ENCODE measurements at regions not wholly inside any gene's neighbourhood (a gene's known extent, or its start where the extent isn't known, plus 50 kb on each side); places are given as distances from the start of the nearest gene placed in this dataset.
"Not testable (repeated sequence)": the region's sequence is repeated elsewhere in the genome, so short reads cannot be mapped to it uniquely, and the experiment has no call there.

DNA sequence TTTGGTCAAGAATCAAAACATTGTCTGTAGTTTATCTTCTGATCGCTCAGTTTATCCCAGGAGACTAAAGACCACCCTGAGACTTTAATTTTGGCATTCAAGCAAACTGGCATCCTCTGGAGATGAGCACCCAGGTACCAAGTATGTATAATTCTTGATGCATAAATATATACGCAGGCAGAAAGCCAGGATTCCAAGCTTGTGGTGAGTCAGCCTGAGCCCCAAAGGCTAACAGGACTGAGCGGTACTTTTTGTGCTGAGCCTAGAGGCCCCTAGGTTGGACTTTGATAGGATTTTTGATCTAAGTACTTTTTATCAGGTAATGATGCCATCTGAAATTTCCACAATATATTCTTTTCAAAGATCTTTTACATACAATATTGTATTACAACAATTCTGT is 301.3 kb downstream of the TFAP2B start:
- peaks cover 6% of the 10 kb centered on the region; the same call in 1 of the 2 replicates for H3K4me1 ChIP-seq
- no peak overlapping the region for H3K4me2 ChIP-seq
- no peaks in the 10 kb centered on the region for H4K20me1 ChIP-seq
- no peak overlapping the region for H3K9ac ChIP-seq
- H3K4me3 ChIP-seq, result no peak overlapping the region
- H3K27ac ChIP-seq, result no peak overlapping the region
- peaks cover 6% of the 10 kb centered on the region; the same call in 1 of the 2 replicates for H3K9me3 ChIP-seq
- no peak for TF ChIP-seq Cebpa-rat (IDR thresholded peaks at IDR 0.05)
- H3K27me3 ChIP-seq, result no peaks in the 10 kb centered on the region
- H3K36me3 ChIP-seq, result no peaks in the 10 kb centered on the region

DNA sequence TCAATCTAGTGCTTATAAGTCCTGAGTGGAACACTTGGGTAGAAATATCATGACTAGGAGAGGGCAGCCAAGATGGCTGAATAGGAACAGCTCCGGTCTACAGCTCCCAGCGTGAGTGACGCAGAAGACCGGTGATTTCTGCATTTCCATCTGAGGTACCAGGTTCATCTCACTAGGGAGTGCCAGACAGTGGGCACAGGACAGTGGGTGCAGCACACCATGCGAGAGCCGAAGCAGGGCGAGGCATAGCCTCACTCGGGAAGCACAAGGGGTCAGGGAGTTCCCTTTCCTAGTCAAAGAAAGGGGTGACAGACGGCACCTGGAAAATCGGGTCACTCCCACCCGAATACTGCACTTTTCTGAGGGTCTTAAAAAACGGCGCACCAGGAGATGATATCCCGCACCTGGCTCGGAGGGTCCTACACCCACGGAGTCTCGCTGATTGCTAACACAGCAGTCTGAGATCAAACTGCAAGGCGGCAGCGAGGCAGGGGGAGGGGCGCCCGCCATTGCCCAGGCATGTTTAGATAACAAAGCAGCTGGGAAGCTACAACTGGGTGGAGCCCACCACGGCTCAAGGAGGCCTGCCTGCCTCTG is 302.8 kb downstream of the TFAP2B start:
- H3K9me3 ChIP-seq, H3K9ac ChIP-seq, H4K20me1 ChIP-seq, H3K4me1 ChIP-seq, H3K27me3 ChIP-seq, H3K36me3 ChIP-seq, H3K27ac ChIP-seq, H3K4me3 ChIP-seq, H3K4me2 ChIP-seq: not testable (repeated sequence)

DNA sequence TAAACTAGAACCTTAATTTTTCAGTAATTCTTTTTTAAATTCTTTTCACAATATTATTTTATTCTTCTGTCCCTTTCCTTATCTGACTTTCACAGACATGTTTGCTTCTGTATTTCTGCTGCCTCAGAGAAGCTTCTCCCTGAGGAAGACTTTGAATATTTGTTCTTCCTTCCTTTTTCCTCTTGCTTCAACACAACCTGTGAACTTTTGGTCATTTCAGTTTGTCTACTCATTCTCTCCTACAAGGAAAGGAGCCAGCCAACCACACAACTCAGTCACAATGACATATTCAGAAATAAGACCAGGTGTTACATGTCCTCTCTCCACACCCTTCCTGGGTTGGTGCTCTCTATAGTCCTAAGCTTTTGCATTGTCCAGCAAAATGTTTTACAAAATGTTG is 310.4 kb downstream of the TFAP2B start:
- Histone ChIP-seq H3K27ac (no peak overlapping the region), H3K4me1 (no peaks in the 10 kb centered on the region), H3K9me3 (no peaks in the 10 kb centered on the region), H3K9ac (no peak overlapping the region), H3K4me2 (no peak overlapping the region), H3K27me3 (no peaks in the 10 kb centered on the region), H3K4me3 (no peak overlapping the region), H3K36me3 (no peaks in the 10 kb centered on the region), H4K20me1 (no peaks in the 10 kb centered on the region)
- TF ChIP-seq Cebpa-rat (IDR thresholded peaks at IDR 0.05), result no peak

DNA sequence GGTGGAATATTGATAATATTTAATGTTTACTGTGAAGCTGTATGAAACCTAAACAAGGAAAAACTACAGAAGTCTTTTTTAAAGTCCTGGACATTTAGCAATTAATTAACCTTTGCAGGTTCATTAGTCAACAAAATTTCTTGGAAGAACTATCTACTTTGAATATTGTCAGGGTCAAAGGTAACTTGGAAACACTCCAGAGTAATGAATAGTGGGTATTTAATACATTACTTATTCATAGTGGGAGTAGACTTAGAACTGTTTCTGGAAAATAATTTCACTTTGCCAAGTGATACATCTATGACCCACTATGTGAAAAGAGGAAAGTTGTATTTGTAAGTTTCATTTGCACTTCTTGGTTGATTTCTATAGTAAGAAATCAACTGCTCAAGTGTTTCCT is 319.1 kb downstream of the TFAP2B start:
- H4K20me1 ChIP-seq, result no peaks in the 10 kb centered on the region
- peaks cover 10% of the 10 kb centered on the region; the same call in 1 of the 2 replicates for H3K4me1 ChIP-seq
- H3K9me3 ChIP-seq, result no peaks in the 10 kb centered on the region
- no peak overlapping the region for H3K4me3 ChIP-seq
- no peak overlapping the region for H3K27ac ChIP-seq
- no peak overlapping the region for H3K9ac ChIP-seq
- H3K36me3 ChIP-seq, result no peaks in the 10 kb centered on the region
- no peaks in the 10 kb centered on the region for H3K27me3 ChIP-seq
- no peak for TF ChIP-seq Cebpa-rat (IDR thresholded peaks at IDR 0.05)
- no peak overlapping the region for H3K4me2 ChIP-seq

DNA sequence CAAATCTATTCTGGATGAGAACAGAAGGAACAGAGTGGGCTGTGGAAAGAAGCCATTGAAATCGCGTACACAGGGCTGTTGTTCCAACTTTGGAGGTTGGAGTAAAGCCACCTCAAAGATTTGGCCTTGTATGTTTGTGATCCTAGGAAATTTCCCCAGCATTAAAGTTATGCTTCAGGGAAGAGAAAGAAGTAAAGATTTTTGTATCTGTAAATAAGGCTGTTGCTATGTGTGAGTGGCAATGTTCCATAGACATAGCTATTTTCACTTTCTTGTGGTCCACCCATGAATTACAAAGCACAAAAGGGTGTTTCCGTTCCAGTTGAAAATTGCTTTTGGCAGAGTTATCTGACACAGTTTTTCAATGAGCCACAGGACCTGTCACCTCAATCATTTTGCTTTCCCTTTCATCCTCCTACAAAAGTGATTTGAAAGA is 321.3 kb downstream of the TFAP2B start:
- H3K9ac ChIP-seq, result no peak overlapping the region
- H4K20me1 ChIP-seq, result no peaks in the 10 kb centered on the region
- H3K4me2 ChIP-seq, result no peak overlapping the region
- TF ChIP-seq Cebpa-rat (IDR thresholded peaks at IDR 0.05), result no peak
- H3K9me3 ChIP-seq, result no peaks in the 10 kb centered on the region
- H3K27ac ChIP-seq, result no peak overlapping the region
- no peaks in the 10 kb centered on the region for H3K27me3 ChIP-seq
- H3K36me3 ChIP-seq, result no peaks in the 10 kb centered on the region
- H3K4me1 ChIP-seq, result peaks cover 10% of the 10 kb centered on the region; the same call in 1 of the 2 replicates
- H3K4me3 ChIP-seq, result no peak overlapping the region

DNA sequence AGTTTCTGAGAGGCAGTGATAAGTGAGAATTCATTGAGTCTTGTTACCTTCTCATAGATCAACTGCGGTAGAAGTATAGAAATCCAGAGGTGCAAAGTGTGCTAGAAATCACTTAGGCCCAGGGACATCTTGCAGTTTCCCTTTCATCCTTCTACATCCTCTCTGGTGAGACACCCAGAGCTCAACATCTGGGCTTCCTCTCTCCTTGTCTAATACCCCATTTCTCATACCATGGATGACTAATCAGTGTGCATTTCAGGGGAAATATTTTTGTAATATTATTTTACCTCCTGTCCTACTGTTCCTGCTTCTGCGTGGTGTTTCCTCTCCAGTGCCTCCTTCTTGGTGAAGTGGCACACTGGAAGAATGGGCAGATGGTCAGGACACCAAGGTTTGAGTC is 322.4 kb downstream of the TFAP2B start:
- H3K27me3 ChIP-seq, result no peaks in the 10 kb centered on the region
- TF ChIP-seq Cebpa-rat (IDR thresholded peaks at IDR 0.05), result no peak
- H3K4me3 ChIP-seq, result no peak overlapping the region
- H3K4me2 ChIP-seq, result peak overlapping the region; percentile 22; the same call in 1 of the 2 replicates
- H3K4me1 ChIP-seq, result peaks cover 10% of the 10 kb centered on the region; the same call in 1 of the 2 replicates
- H3K9me3 ChIP-seq, result no peaks in the 10 kb centered on the region
- no peak overlapping the region for H3K27ac ChIP-seq
- no peak overlapping the region for H3K9ac ChIP-seq
- no peaks in the 10 kb centered on the region for H4K20me1 ChIP-seq
- no peaks in the 10 kb centered on the region for H3K36me3 ChIP-seq

DNA sequence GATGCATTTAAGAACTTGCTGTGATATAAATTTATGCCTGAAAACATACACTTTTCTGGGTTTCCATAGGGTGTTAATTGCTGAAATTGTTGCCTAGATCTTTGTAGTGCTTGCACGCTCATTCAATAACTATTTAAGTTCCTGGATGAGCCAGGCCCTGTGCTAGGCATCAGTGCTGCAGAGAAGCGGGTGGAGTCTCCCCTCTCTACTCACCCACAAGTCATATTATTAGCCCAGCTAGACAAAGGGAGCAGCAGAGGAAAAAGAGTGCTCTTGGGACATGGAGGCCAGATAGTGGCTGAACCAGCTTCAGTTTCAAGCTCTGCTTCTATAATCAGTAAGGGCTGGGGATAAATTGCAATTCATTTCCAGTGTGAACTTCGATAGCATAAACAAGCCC is 329.1 kb downstream of the TFAP2B start:
- Histone ChIP-seq H3K9me3 (peaks cover 6% of the 10 kb centered on the region; the same call in 1 of the 2 replicates), H3K27ac (no peak overlapping the region), H3K4me3 (no peak overlapping the region), H3K4me2 (peak overlapping the region; percentile 17; the same call in 1 of the 2 replicates), H4K20me1 (no peaks in the 10 kb centered on the region), H3K27me3 (no peaks in the 10 kb centered on the region), H3K4me1 (peaks cover 54% of the 10 kb centered on the region), H3K9ac (no peak overlapping the region), H3K36me3 (no peaks in the 10 kb centered on the region)
- TF ChIP-seq Cebpa-rat (IDR thresholded peaks at IDR 0.05), result no peak

DNA sequence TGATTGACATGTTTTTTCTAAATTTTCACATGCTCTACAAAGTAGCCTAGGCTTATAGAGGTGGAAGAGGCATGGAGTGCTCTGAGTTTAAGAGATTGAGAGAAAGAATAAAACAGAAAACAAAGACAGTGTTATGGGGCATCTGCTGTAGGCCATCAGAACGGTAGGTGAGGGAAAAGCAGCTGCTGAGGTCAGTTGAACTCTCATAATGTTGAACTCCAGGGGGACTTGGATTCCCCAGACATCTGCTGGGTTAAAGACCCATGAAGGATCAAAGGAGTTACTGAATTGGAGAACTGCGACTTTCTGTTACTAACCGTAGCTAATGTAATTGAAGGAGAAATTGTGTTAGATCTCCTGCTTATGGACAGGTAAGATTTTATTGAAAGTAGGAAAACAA is 333.9 kb downstream of the TFAP2B start:
- Histone ChIP-seq H3K27ac (0 out of 2 replicates have a peak overlapping the region, but pooled peaks have one; percentile 10), H3K4me2 (peak overlapping the region; percentile 56), H3K27me3 (no peaks in the 10 kb centered on the region), H3K4me3 (no peak overlapping the region), H3K9ac (no peak overlapping the region), H4K20me1 (no peaks in the 10 kb centered on the region), H3K4me1 (peaks cover 58% of the 10 kb centered on the region), H3K36me3 (no peaks in the 10 kb centered on the region), H3K9me3 (peaks cover 6% of the 10 kb centered on the region; the same call in 1 of the 2 replicates)
- no peak for TF ChIP-seq Cebpa-rat (IDR thresholded peaks at IDR 0.05)

DNA sequence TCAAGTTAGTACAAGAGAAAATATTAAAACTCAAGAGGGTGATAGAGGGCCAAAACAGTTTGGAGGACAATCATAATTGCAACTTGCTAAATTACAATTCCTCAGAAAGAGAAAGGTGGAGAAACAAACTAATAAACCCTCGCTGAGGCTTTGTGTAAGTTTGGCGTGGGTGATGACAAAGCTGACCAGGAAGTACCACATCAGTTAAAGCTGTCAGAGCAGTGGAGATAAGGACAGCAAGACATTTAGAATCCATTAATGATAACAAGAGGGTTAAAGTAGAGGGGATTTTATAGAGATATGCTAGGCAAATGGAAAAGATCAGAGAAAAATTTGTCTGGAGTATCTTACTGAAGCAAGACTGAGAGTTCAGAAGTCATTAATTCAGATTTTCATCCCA is 334.4 kb downstream of the TFAP2B start:
- H3K36me3 ChIP-seq, result no peaks in the 10 kb centered on the region
- no peak overlapping the region for H3K4me3 ChIP-seq
- H3K9ac ChIP-seq, result no peak overlapping the region
- H3K9me3 ChIP-seq, result peaks cover 6% of the 10 kb centered on the region; the same call in 1 of the 2 replicates
- TF ChIP-seq Cebpa-rat (IDR thresholded peaks at IDR 0.05), result no peak
- no peaks in the 10 kb centered on the region for H3K27me3 ChIP-seq
- 0 out of 2 replicates have a peak overlapping the region, but pooled peaks have one; percentile 10 for H3K27ac ChIP-seq
- no peaks in the 10 kb centered on the region for H4K20me1 ChIP-seq
- H3K4me2 ChIP-seq, result peak overlapping the region; percentile 56
- H3K4me1 ChIP-seq, result peaks cover 53% of the 10 kb centered on the region

DNA sequence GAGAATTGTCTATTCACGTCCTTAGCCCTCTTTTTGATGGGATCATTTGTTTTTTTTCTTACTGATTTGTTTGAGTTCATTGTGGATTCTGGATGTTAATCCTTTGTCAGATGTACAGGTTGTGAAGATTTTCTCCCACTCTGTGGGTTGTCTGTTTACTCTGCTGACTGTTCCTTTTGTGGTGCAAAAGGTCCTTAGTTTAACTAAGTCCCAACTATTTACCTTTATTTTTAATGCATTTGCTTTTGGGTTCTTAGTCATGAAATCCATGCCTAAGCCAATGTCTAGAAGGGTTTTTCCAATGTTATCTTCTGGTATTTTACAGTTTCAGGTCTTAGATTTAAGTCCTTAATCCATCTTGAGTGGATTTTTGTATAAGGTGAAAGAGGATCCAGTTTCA is 336.3 kb downstream of the TFAP2B start:
- H3K4me1 ChIP-seq, result peaks cover 35% of the 10 kb centered on the region

DNA sequence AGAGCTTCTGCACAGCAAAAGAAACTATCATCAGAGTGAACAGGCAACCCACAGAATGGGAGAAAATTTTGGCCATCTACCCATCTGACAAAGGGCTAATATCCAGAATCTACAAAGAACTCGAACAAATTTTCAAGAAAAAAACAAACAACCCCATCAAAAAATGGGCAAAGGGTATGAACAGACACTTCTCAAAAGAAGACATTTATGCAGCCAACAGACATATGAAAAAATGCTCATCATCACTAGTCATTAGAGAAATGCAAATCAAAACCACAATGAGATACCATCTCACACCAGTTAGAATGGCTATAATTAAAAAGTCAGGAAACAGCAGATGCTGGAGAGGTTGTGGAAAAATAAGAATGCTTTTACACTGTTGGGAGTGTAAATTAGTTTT is 340.6 kb downstream of the TFAP2B start:
- not testable (repeated sequence) for H3K27ac ChIP-seq, H4K20me1 ChIP-seq, H3K4me1 ChIP-seq, H3K27me3 ChIP-seq, H3K4me2 ChIP-seq, H3K36me3 ChIP-seq, H3K9ac ChIP-seq, H3K4me3 ChIP-seq
- 0 out of 2 replicates have a peak, but pooled peaks cover 13% of the 10 kb centered on the region for H3K9me3 ChIP-seq

More for the DNA sequence above, 336.3 kb downstream of the TFAP2B start:
- H4K20me1 ChIP-seq, H3K27ac ChIP-seq, H3K4me3 ChIP-seq, H3K4me2 ChIP-seq, H3K9ac ChIP-seq, H3K27me3 ChIP-seq, H3K36me3 ChIP-seq: not testable (repeated sequence)
- peaks cover 18% of the 10 kb centered on the region; the same call in 1 of the 2 replicates for H3K9me3 ChIP-seq

Measured in BLaER1 (cell line).